ENCODE measurements at regions not wholly inside any gene's neighbourhood (a gene's known extent, or its start where the extent isn't known, plus 50 kb on each side); places are given as distances from the start of the nearest gene placed in this dataset.

DNA sequence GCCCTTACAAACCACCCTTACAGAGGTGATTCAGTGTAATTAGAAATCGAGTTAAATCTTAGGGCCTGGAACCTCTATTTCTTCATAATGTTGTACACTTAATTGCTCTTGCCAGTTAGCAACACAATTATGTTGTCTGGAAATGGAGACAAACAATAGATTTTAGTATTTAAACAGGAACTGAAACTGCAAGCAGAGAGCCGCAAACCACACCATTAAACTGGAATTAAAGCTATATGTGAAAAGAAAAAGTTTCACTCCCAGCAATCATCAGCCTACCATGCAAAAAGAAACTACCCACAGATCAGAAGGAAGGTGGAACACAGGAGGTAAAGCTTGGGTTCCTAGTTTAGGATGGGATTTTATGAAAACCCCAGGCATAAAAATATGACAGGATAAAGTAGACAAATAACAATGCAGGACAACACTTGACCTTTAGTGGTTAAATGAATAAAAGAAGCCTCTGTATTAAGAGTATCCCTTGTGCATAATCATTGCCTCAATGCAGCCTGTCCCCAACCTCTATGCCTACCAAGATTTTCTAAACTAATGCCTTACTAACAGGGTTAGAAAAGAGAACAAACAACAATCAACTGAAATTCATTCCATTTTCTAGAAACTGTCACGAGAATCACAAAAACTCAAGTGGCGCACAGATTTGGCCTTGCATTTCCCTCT, 304.3 kb upstream of the ESRRG start (continued):
- TF ChIP-seq, protein P1, sequence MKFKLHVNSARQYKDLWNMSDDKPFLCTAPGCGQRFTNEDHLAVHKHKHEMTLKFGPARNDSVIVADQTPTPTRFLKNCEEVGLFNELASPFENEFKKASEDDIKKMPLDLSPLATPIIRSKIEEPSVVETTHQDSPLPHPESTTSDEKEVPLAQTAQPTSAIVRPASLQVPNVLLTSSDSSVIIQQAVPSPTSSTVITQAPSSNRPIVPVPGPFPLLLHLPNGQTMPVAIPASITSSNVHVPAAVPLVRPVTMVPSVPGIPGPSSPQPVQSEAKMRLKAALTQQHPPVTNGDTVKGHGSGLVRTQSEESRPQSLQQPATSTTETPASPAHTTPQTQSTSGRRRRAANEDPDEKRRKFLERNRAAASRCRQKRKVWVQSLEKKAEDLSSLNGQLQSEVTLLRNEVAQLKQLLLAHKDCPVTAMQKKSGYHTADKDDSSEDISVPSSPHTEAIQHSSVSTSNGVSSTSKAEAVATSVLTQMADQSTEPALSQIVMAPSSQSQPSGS (IDR thresholded peaks at IDR 0.05; ENCODE audit: low read length), result peak; percentile 67
- TF ChIP-seq EED (IDR thresholded peaks at IDR 0.05; ENCODE audit: low read depth), result no peak
- TF ChIP-seq FOS (IDR thresholded peaks at IDR 0.05; ENCODE audit: borderline replicate concordance, extremely low read depth, insufficient read length), result no peak
- TF ChIP-seq NFXL1 (IDR thresholded peaks at IDR 0.05; ENCODE audit: borderline replicate concordance), result no peak
- TF ChIP-seq EP300 (IDR thresholded peaks at IDR 0.05; ENCODE audit: borderline replicate concordance in 1 of 2, control insufficient read depth in 1 of 2, low read depth in 2 of 2, low read length in 2 of 2), result peak; percentile 86 to 93
- TF ChIP-seq ATF7 (IDR thresholded peaks at IDR 0.05; ENCODE audit: low read depth), result peak; percentile 75; the same call in 1 of the 2 replicates
- no peak for TF ChIP-seq EGR1 (IDR thresholded peaks at IDR 0.05; ENCODE audit: borderline replicate concordance in 1 of 2, low read depth in 2 of 2, low read length in 2 of 2)
- no peak for TF ChIP-seq MYC (IDR thresholded peaks at IDR 0.05; ENCODE audit: insufficient read depth, insufficient read length, insufficient replicate concordance, low read length, severe bottlenecking)
- TF ChIP-seq POU2F2 (IDR thresholded peaks at IDR 0.05; ENCODE audit: borderline replicate concordance, low read depth, low read length), result peak; percentile 44; the same call in 1 of the 3 replicates
- no peak for TF ChIP-seq POLR2AphosphoS2 (IDR thresholded peaks at IDR 0.05; ENCODE audit: low read depth, low read length)
- no peak for TF ChIP-seq POLR2A (IDR thresholded peaks at IDR 0.05; ENCODE audit: low read depth, low read length)
- peak; percentile 83 for TF ChIP-seq CBFB (IDR thresholded peaks at IDR 0.05; ENCODE audit: low read depth)
- no peak for TF ChIP-seq POLR2AphosphoS5 (IDR thresholded peaks at IDR 0.05; ENCODE audit: low read length)
- no peak for TF ChIP-seq CHD1 (IDR thresholded peaks at IDR 0.05; ENCODE audit: low read depth, low read length)
- no peak for TF ChIP-seq HDAC2 (IDR thresholded peaks at IDR 0.05)
- no peak for TF ChIP-seq KAT2A (conservative IDR thresholded peaks at IDR 0.05; ENCODE audit: control insufficient read depth, low read depth, low read length)
- TF ChIP-seq, protein P2, sequence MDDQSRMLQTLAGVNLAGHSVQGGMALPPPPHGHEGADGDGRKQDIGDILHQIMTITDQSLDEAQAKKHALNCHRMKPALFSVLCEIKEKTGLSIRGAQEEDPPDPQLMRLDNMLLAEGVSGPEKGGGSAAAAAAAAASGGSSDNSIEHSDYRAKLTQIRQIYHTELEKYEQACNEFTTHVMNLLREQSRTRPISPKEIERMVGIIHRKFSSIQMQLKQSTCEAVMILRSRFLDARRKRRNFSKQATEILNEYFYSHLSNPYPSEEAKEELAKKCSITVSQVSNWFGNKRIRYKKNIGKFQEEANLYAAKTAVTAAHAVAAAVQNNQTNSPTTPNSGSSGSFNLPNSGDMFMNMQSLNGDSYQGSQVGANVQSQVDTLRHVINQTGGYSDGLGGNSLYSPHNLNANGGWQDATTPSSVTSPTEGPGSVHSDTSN (IDR thresholded peaks at IDR 0.05; ENCODE audit: insufficient replicate concordance, low read depth, low read length), result no peak
- TF ChIP-seq, protein P3, sequence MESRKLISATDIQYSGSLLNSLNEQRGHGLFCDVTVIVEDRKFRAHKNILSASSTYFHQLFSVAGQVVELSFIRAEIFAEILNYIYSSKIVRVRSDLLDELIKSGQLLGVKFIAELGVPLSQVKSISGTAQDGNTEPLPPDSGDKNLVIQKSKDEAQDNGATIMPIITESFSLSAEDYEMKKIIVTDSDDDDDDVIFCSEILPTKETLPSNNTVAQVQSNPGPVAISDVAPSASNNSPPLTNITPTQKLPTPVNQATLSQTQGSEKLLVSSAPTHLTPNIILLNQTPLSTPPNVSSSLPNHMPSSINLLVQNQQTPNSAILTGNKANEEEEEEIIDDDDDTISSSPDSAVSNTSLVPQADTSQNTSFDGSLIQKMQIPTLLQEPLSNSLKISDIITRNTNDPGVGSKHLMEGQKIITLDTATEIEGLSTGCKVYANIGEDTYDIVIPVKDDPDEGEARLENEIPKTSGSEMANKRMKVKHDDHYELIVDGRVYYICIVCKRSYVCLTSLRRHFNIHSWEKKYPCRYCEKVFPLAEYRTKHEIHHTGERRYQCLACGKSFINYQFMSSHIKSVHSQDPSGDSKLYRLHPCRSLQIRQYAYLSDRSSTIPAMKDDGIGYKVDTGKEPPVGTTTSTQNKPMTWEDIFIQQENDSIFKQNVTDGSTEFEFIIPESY (IDR thresholded peaks at IDR 0.05), result no peak
- TF ChIP-seq SP1 (IDR thresholded peaks at IDR 0.05; ENCODE audit: low read depth, low read length), result no peak
- TF ChIP-seq JUND (IDR thresholded peaks at IDR 0.05; ENCODE audit: low read depth, low read length), result no peak
- no peak for TF ChIP-seq NFYA (IDR thresholded peaks at IDR 0.05; ENCODE audit: borderline replicate concordance, low read depth, low read length)
- TF ChIP-seq STAT1 (conservative IDR thresholded peaks at IDR 0.05), result no peak
- TF ChIP-seq, protein P4, sequence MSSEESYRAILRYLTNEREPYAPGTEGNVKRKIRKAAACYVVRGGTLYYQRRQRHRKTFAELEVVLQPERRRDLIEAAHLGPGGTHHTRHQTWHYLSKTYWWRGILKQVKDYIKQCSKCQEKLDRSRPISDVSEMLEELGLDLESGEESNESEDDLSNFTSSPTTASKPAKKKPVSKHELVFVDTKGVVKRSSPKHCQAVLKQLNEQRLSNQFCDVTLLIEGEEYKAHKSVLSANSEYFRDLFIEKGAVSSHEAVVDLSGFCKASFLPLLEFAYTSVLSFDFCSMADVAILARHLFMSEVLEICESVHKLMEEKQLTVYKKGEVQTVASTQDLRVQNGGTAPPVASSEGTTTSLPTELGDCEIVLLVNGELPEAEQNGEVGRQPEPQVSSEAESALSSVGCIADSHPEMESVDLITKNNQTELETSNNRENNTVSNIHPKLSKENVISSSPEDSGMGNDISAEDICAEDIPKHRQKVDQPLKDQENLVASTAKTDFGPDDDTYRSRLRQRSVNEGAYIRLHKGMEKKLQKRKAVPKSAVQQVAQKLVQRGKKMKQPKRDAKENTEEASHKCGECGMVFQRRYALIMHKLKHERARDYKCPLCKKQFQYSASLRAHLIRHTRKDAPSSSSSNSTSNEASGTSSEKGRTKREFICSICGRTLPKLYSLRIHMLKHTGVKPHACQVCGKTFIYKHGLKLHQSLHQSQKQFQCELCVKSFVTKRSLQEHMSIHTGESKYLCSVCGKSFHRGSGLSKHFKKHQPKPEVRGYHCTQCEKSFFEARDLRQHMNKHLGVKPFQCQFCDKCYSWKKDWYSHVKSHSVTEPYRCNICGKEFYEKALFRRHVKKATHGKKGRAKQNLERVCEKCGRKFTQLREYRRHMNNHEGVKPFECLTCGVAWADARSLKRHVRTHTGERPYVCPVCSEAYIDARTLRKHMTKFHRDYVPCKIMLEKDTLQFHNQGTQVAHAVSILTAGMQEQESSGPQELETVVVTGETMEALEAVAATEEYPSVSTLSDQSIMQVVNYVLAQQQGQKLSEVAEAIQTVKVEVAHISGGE (CRISPR knock-in tag; IDR thresholded peaks at IDR 0.05), result no peak
- peak; percentile 91 for TF ChIP-seq BACH1 (IDR thresholded peaks at IDR 0.05; ENCODE audit: borderline replicate concordance)

Data from GM12878 (cell line).